ENCODE measurements at regions not wholly inside any gene's neighbourhood (a gene's known extent, or its start where the extent isn't known, plus 50 kb on each side); places are given as distances from the start of the nearest gene placed in this dataset.

DNA sequence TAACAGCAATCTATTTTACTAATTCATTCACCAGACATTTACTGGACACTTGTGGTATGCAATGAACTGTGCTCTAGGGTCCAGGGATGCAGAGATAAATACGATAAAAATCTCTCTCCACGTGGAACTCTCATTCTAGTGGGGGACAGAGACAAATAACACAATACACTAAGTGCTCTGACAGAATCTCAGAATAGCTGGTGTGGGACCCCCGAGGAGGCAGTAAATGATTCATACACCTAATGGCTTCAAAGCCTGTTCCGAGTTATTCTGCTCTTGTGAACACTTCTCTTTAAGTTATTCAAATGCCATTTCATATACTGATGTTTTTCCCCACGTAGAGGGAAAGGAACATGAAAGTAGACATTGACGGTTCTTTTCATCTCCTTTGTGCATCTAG is 302.0 kb upstream of the PDE4D start:
- Mint-ChIP-seq H3K27me3 (ENCODE audit: insufficient read depth) (no peaks in the 10 kb centered on the region), H3K9me3 (peaks cover 5% of the 10 kb centered on the region), H3K36me3 (ENCODE audit: low read depth) (peaks cover 3% of the 10 kb centered on the region), H3K4me1 (peaks cover 29% of the 10 kb centered on the region), H3K4me3 (no peak overlapping the region), H3K27ac (no peak overlapping the region)
- whole genome bisulfite sequencing, 2 experiments (ENCODE audit: insufficient coverage in 1 of 2, insufficient read length in 1 of 2) = 94% methylated on average over 4 to 6 of the region's 6 CpGs
- no peak overlapping the region for H3K9ac ChIP-seq (ENCODE audit: extremely low read depth, low read length, poor library complexity, severe bottlenecking)
- H3K4me1 ChIP-seq (ENCODE audit: control insufficient read depth, insufficient read depth, low read length) = peaks cover 9% of the 10 kb centered on the region
- no peak for DNase-seq
- no peaks in the 10 kb centered on the region for H3K27me3 ChIP-seq (ENCODE audit: control insufficient read depth, insufficient read depth, low read length, poor library complexity, severe bottlenecking)
- no peak overlapping the region for H3K27ac ChIP-seq (ENCODE audit: low read depth, low read length)
- no peak overlapping the region for H3K4me3 ChIP-seq (ENCODE audit: low read length)
- no peaks in the 10 kb centered on the region for H3K36me3 ChIP-seq (ENCODE audit: control insufficient read depth, insufficient read depth, low read length)
- TF ChIP-seq CTCF (conservative IDR thresholded peaks at IDR 0.05) = no peak
- peaks cover 6% of the 10 kb centered on the region for H3K9me3 ChIP-seq (ENCODE audit: control insufficient read depth, low read length)

DNA sequence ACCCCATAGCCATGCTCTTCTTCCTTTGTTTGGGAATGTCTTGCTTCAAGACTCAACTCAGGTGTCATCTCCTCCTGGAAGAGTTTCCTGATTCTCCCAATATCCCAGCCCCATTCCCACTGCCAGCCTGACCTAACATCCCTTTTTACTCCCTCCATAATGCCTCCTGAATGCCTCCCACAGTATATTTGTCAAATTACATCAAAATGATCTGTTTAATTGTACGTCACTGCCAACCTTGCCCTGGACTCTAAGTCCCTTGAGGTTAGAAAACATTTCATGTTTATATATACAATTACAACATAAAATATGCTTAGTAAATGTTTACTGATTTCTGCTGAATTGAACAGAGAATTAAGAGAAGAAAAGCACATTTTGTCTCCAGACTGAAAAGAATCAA is 301.6 kb upstream of the PDE4D start:
- peaks cover 9% of the 10 kb centered on the region for H3K4me1 ChIP-seq (ENCODE audit: control insufficient read depth, insufficient read depth, low read length)
- H3K27me3 ChIP-seq (ENCODE audit: control insufficient read depth, insufficient read depth, low read length, poor library complexity, severe bottlenecking) = no peaks in the 10 kb centered on the region
- H3K27ac ChIP-seq (ENCODE audit: low read depth, low read length) = no peak overlapping the region
- peaks cover 29% of the 10 kb centered on the region for H3K4me1 Mint-ChIP-seq
- H3K36me3 ChIP-seq (ENCODE audit: control insufficient read depth, insufficient read depth, low read length) = no peaks in the 10 kb centered on the region
- H3K4me3 ChIP-seq (ENCODE audit: low read length) = no peak overlapping the region
- H3K4me3 Mint-ChIP-seq = no peak overlapping the region
- no peak for TF ChIP-seq CTCF (conservative IDR thresholded peaks at IDR 0.05)
- peaks cover 5% of the 10 kb centered on the region for H3K9me3 Mint-ChIP-seq
- H3K27me3 Mint-ChIP-seq (ENCODE audit: insufficient read depth) = no peaks in the 10 kb centered on the region
- peaks cover 2% of the 10 kb centered on the region for H3K9me3 ChIP-seq (ENCODE audit: control insufficient read depth, low read length)
- no peak for DNase-seq
- H3K9ac ChIP-seq (ENCODE audit: extremely low read depth, low read length, poor library complexity, severe bottlenecking) = no peak overlapping the region
- 90% methylated on average over 1 of the region's 1 CpG; no CpG with 5 or more reads in 1 of the 2 experiments for WGBS, 2 experiments (ENCODE audit: insufficient coverage in 1 of 2, insufficient read length in 1 of 2)
- H3K27ac Mint-ChIP-seq = no peak overlapping the region
- H3K36me3 Mint-ChIP-seq (ENCODE audit: low read depth) = peaks cover 3% of the 10 kb centered on the region

DNA sequence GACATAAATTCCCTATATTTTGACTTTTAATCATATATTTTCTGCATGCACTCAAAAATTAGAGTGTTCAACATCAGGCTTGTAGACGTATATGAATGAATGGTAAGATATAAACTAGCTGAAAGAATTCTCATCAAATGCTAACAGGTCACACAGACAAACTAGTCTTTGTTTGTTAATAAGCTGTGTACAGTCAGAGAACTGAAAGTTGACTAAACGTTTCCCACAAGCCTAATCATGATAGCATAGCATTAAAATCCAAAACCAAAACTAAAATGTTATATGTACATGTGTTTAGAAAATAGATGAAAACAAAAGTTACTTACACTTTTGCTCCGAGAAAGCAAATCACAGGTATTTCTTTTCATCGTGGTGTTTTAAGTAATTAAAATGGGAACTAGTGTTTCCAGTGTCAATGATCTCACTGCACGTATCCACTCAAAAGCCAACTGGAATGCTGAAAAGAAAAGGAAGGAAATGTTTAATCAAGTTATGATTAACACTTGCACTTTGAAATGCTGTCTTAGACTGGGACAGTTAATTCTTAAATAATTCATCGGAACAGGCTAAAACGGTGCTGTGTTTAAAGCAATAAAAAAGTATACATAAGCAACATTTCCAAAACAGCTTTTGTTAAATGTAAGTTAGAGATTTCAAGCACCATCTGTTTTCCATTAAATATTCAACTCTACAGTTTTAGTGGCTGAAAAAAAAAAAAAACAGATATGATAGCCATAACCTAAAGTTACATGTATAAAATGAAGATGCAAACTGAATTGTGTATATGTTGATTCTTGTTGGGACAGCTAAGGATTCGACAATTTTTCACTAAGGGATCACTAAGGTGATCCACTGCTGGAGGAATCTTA is 291.9 kb upstream of the PDE4D start:
- TF ChIP-seq CTCF (conservative IDR thresholded peaks at IDR 0.05) = no peak

More for the DNA sequence above, 291.9 kb upstream of the PDE4D start:
- H3K4me1 Mint-ChIP-seq = no peaks in the 10 kb centered on the region
- Histone ChIP-seq H3K4me3 (ENCODE audit: low read length) (no peak overlapping the region), H3K9me3 (ENCODE audit: control insufficient read depth, low read length) (no peaks in the 10 kb centered on the region), H3K4me1 (ENCODE audit: control insufficient read depth, insufficient read depth, low read length) (no peaks in the 10 kb centered on the region), H3K27ac (ENCODE audit: low read depth, low read length) (no peak overlapping the region), H3K9ac (ENCODE audit: extremely low read depth, low read length, poor library complexity, severe bottlenecking) (no peak overlapping the region), H3K27me3 (ENCODE audit: control insufficient read depth, insufficient read depth, low read length, poor library complexity, severe bottlenecking) (no peaks in the 10 kb centered on the region), H3K36me3 (ENCODE audit: control insufficient read depth, insufficient read depth, low read length) (no peaks in the 10 kb centered on the region)
- DNase-seq = no peak
- no peaks in the 10 kb centered on the region for H3K27me3 Mint-ChIP-seq (ENCODE audit: insufficient read depth)
- no peaks in the 10 kb centered on the region for H3K9me3 Mint-ChIP-seq
- no peak overlapping the region for H3K4me3 Mint-ChIP-seq
- no peaks in the 10 kb centered on the region for H3K36me3 Mint-ChIP-seq (ENCODE audit: low read depth)
- no peak overlapping the region for H3K27ac Mint-ChIP-seq
- WGBS, 2 experiments (ENCODE audit: insufficient coverage in 1 of 2, insufficient read length in 1 of 2) = 95 to 96% methylated on average over 4 to 7 of the region's 8 CpGs
